ENCODE measurements at regions not wholly inside any gene's neighbourhood (a gene's known extent, or its start where the extent isn't known, plus 50 kb on each side); places are given as distances from the start of the nearest gene placed in this dataset.

DNA sequence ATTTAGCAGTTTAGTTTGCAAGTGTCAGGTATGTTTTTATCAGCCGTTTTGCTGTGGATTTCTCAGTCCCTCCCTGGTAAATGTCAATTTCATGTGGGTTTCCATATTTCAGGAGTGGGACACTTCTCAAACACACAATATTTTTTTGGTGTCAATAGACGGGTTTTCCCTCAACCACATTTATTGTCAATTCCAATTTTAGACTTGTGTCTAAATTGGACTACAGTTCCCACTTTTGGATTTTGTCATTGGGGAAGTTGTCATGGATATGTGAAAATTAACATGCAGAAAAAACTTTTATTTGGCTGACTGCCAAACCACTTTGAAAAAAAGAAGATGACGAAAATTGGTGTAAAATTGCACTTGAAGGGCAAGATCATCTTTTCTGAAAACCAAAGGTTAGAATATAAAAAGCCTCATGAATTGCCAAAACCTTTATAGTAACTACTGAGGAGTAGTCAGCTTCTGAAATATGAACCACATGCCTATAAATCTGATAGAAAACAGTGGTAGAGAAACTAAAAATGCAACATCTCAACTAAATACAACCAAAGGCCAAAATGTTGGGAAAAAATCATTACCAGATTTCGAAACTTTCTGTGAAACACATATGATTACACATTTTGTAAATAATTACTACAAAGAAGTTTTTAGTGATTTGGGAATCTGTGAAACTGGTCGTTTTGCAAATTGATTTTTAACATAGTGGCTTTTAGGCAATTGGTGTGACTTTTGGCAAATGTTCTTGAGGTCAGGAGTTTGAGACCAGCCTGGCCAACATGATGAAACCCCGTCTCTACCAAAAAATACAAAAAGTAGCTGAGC lies 106.4 kb downstream of the BCL2L11 start:
- Histone ChIP-seq H3K4me1 (ENCODE audit: insufficient read depth, low read length, poor library complexity, severe bottlenecking) (peaks cover 5% of the 10 kb centered on the region), H4K20me1 (ENCODE audit: insufficient read depth, low read length, poor library complexity, severe bottlenecking) (no peaks in the 10 kb centered on the region), H3K9me3 (ENCODE audit: insufficient read depth, low read depth, low read length) (peaks cover 7% of the 10 kb centered on the region; the same call in 1 of the 2 replicates), H3F3A (ENCODE audit: low read depth) (no peaks in the 10 kb centered on the region), H3K4me2 (ENCODE audit: low read depth, low read length, poor library complexity, severe bottlenecking) (no peak overlapping the region), H2AFZ (ENCODE audit: low read length) (no peak overlapping the region), H3K9me2 (replicated peaks; ENCODE audit: low read depth, low read length) (no peaks in the 10 kb centered on the region), H3K9ac (ENCODE audit: low read depth, low read length, poor library complexity, severe bottlenecking) (no peak overlapping the region), H3K27me3 (ENCODE audit: insufficient read depth, low read length, poor library complexity, severe bottlenecking) (no peaks in the 10 kb centered on the region), H3K36me3 (ENCODE audit: insufficient read depth, low read length) (no peaks in the 10 kb centered on the region), H3K79me2 (ENCODE audit: insufficient read depth, low read length) (no peaks in the 10 kb centered on the region), H3K4me3 (ENCODE audit: low read length, poor library complexity, severe bottlenecking) (no peak overlapping the region)
- TF ChIP-seq, protein P1, sequence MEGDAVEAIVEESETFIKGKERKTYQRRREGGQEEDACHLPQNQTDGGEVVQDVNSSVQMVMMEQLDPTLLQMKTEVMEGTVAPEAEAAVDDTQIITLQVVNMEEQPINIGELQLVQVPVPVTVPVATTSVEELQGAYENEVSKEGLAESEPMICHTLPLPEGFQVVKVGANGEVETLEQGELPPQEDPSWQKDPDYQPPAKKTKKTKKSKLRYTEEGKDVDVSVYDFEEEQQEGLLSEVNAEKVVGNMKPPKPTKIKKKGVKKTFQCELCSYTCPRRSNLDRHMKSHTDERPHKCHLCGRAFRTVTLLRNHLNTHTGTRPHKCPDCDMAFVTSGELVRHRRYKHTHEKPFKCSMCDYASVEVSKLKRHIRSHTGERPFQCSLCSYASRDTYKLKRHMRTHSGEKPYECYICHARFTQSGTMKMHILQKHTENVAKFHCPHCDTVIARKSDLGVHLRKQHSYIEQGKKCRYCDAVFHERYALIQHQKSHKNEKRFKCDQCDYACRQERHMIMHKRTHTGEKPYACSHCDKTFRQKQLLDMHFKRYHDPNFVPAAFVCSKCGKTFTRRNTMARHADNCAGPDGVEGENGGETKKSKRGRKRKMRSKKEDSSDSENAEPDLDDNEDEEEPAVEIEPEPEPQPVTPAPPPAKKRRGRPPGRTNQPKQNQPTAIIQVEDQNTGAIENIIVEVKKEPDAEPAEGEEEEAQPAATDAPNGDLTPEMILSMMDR (conservative IDR thresholded peaks at IDR 0.05; ENCODE audit: low read length), result no peak

GRCh38 chr2:111227716-111228141 lies 107.0 kb downstream of the BCL2L11 start:
- H3K79me2 ChIP-seq (ENCODE audit: insufficient read depth, low read length), result no peaks in the 10 kb centered on the region
- no peaks in the 10 kb centered on the region for H3K9me2 ChIP-seq (replicated peaks; ENCODE audit: low read depth, low read length)
- H3K4me2 ChIP-seq (ENCODE audit: low read depth, low read length, poor library complexity, severe bottlenecking), result no peak overlapping the region

GRCh38 chr2:111231532-111232252 lies 111.0 kb downstream of the BCL2L11 start:
- no peaks in the 10 kb centered on the region for H3K36me3 ChIP-seq (ENCODE audit: insufficient read depth, low read length)
- H3K27me3 ChIP-seq (ENCODE audit: insufficient read depth, low read length, poor library complexity, severe bottlenecking), result no peaks in the 10 kb centered on the region
- H3K79me2 ChIP-seq (ENCODE audit: insufficient read depth, low read length), result no peaks in the 10 kb centered on the region
- TF ChIP-seq, protein P1 (conservative IDR thresholded peaks at IDR 0.05; ENCODE audit: low read length), result no peak
- no peak for TF ChIP-seq EZH2phosphoT487 (IDR thresholded peaks at IDR 0.05; ENCODE audit: borderline replicate concordance)
- no peak overlapping the region for H3K9ac ChIP-seq (ENCODE audit: low read depth, low read length, poor library complexity, severe bottlenecking)
- no peaks in the 10 kb centered on the region for H3K9me2 ChIP-seq (replicated peaks; ENCODE audit: low read depth, low read length)
- no peaks in the 10 kb centered on the region for H3F3A ChIP-seq (ENCODE audit: low read depth)
- H2AFZ ChIP-seq (ENCODE audit: low read length), result no peak overlapping the region
- H3K4me1 ChIP-seq (ENCODE audit: insufficient read depth, low read length, poor library complexity, severe bottlenecking), result no peaks in the 10 kb centered on the region
- H3K9me3 ChIP-seq (ENCODE audit: insufficient read depth, low read depth, low read length), result peaks cover 7% of the 10 kb centered on the region; the same call in 1 of the 2 replicates
- no peaks in the 10 kb centered on the region for H4K20me1 ChIP-seq (ENCODE audit: insufficient read depth, low read length, poor library complexity, severe bottlenecking)
- no peak overlapping the region for H3K4me2 ChIP-seq (ENCODE audit: low read depth, low read length, poor library complexity, severe bottlenecking)
- no peak overlapping the region for H3K4me3 ChIP-seq (ENCODE audit: low read length, poor library complexity, severe bottlenecking)

More at GRCh38 chr2:111227716-111228141, 107.0 kb downstream of the BCL2L11 start:
- Histone ChIP-seq H4K20me1 (ENCODE audit: insufficient read depth, low read length, poor library complexity, severe bottlenecking) (no peaks in the 10 kb centered on the region), H3K27me3 (ENCODE audit: insufficient read depth, low read length, poor library complexity, severe bottlenecking) (no peaks in the 10 kb centered on the region), H3F3A (ENCODE audit: low read depth) (no peaks in the 10 kb centered on the region), H3K9me3 (ENCODE audit: insufficient read depth, low read depth, low read length) (peaks cover 7% of the 10 kb centered on the region; the same call in 1 of the 2 replicates), H3K9ac (ENCODE audit: low read depth, low read length, poor library complexity, severe bottlenecking) (no peak overlapping the region), H2AFZ (ENCODE audit: low read length) (no peak overlapping the region), H3K4me3 (ENCODE audit: low read length, poor library complexity, severe bottlenecking) (no peak overlapping the region), H3K4me1 (ENCODE audit: insufficient read depth, low read length, poor library complexity, severe bottlenecking) (no peaks in the 10 kb centered on the region), H3K36me3 (ENCODE audit: insufficient read depth, low read length) (no peaks in the 10 kb centered on the region)
- no peak for TF ChIP-seq EZH2phosphoT487 (IDR thresholded peaks at IDR 0.05; ENCODE audit: borderline replicate concordance)
- TF ChIP-seq, protein P1 (conservative IDR thresholded peaks at IDR 0.05; ENCODE audit: low read length), result no peak
